Left ventricle myocardium inferior (tissue), 1 donor: ENCODE measurements at regions not wholly inside any gene's neighbourhood (a gene's known extent, or its start where the extent isn't known, plus 50 kb on each side); places are given as distances from the start of the nearest gene placed in this dataset.

Experiments
- DNase-seq: peaks from one replicate; pipeline ENCODE4 v3.0.0-alpha.2; 2020
- H3K27ac ChIP-seq: fragments of 200-600 bp; replicated peaks from 2 replicates; pipeline ENCODE4 v1.8.0; 2021
- H3K27me3 ChIP-seq: fragments of 200-600 bp; 2 replicates; pipeline ENCODE4 v1.8.0; 2021; ENCODE audit warnings: low read depth
- H3K36me3 ChIP-seq: fragments of 200-600 bp; 2 replicates; pipeline ENCODE4 v1.8.0; 2021
- H3K4me1 ChIP-seq: fragments of 200-600 bp; 2 replicates; pipeline ENCODE4 v1.8.0; 2021
- H3K4me3 ChIP-seq: fragments of 200-600 bp; 2 replicates; pipeline ENCODE4 v1.8.0; 2021; ENCODE audit warnings: mild to moderate bottlenecking, moderate library complexity
- H3K9me3 ChIP-seq: fragments of 200-600 bp; replicated peaks from 2 replicates; pipeline ENCODE4 v1.8.0; 2021
- CTCF ChIP-seq: fragments of 200-600 bp; IDR thresholded peaks from 2 replicates; pipeline ENCODE4 v1.8.0; 2021; ENCODE audit warnings: antibody characterized with exemption, mild to moderate bottlenecking, borderline replicate concordance
- intact Hi-C: fragments of 100-400 bp; cut with micrococcal nuclease; formaldehyde crosslinking; loops from one replicate; pipeline ENCODE4 v1.11.0; 2022
- donor health status: DM: no; HTN: yes; CAD: no; lungs with severe emphysema.

DNA sequence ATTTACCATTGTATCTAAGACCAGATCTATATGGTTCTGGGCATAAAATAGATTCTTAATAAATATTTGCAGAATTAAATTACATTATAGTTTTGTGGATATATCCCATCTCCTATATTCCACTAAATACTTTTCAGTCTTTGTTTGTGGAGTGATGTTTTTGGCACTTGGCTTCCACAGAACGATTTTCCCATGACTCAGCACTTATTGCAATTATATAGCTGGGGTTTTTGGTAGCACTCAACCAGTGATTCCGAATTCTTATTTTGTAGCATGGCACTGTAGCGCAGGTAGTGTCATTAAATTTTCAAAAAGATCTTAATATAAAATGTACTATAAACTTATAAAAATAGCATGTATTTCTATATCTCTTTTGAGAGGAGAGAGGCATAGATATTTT lies 221.2 kb downstream of the TRPC6 start:
- no peaks in the 10 kb centered on the region for H3K36me3 ChIP-seq
- no peak overlapping the region for H3K27ac ChIP-seq
- H3K9me3 ChIP-seq, result peaks cover 58% of the 10 kb centered on the region
- H3K4me1 ChIP-seq, result no peaks in the 10 kb centered on the region
- no peak for DNase-seq
- no peak for TF ChIP-seq CTCF
- intact Hi-C loops, result no loop called here
- no peaks in the 10 kb centered on the region for H3K27me3 ChIP-seq
- no peak overlapping the region for H3K4me3 ChIP-seq

GRCh38 chr11:101357771-101358170 lies 226.0 kb downstream of the TRPC6 start:
- intact Hi-C loops, result no loop called here
- peaks cover 18% of the 10 kb centered on the region for H3K9me3 ChIP-seq
- no peak for TF ChIP-seq CTCF
- H3K27ac ChIP-seq, result no peak overlapping the region
- no peaks in the 10 kb centered on the region for H3K27me3 ChIP-seq
- H3K4me1 ChIP-seq, result no peaks in the 10 kb centered on the region
- H3K4me3 ChIP-seq, result no peak overlapping the region
- no peaks in the 10 kb centered on the region for H3K36me3 ChIP-seq
- no peak for DNase-seq

DNA sequence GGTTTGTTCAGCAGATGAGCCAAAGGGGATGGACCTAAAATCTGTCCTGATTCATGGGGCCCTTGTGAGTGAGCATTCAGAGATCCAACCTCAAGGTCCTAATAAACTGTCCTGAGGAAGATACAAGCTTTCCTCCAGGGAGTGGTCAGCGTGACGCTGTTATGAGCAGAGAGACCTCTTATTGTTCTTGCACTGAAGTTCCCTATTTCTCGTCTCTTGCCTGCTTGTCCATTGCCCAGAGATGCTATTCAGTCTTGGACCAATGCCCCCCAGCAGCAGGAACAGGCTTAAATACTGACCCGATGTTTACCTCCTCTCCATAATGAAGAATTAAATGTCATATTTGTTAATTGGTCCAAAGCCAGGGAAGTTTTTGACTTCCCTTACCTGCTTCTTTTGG lies 225.2 kb upstream of the PGR start:
- Histone ChIP-seq H3K27me3 (no peaks in the 10 kb centered on the region), H3K4me3 (no peak overlapping the region), H3K4me1 (no peaks in the 10 kb centered on the region), H3K9me3 (peaks cover 16% of the 10 kb centered on the region), H3K27ac (no peak overlapping the region), H3K36me3 (no peaks in the 10 kb centered on the region)
- TF ChIP-seq CTCF, result no peak
- DNase-seq, result no peak
- intact Hi-C loops, result no loop called here

DNA sequence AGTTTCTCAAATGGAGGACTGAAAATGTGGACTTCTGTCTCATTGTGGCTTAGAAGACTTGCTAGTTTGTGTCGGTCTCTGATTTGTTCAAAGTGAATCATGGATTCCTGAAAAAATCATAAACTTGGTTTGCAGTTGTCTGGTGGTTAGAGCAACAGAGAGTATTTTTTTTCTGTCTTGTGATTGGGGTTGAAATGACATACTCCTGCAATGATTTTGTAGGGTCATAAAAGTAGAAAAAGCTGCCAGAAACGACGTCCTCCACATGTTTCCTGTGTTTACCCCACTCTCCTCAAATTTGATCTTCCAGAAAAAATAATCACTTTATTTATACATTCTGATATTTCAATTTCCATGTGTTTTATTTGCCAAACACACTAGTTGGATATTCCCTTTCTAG lies 219.2 kb upstream of the PGR start:
- no peak for TF ChIP-seq CTCF
- intact Hi-C loops, result no loop called here
- H3K4me1 ChIP-seq, result no peaks in the 10 kb centered on the region
- H3K27ac ChIP-seq, result no peak overlapping the region
- no peak overlapping the region for H3K4me3 ChIP-seq
- DNase-seq, result no peak
- no peaks in the 10 kb centered on the region for H3K27me3 ChIP-seq
- no peaks in the 10 kb centered on the region for H3K36me3 ChIP-seq
- no peaks in the 10 kb centered on the region for H3K9me3 ChIP-seq

- DNase-seq, result no peak
- Histone ChIP-seq H3K9me3 (peaks cover 4% of the 10 kb centered on the region), H3K27ac (no peak overlapping the region), H3K27me3 (no peaks in the 10 kb centered on the region), H3K36me3 (no peaks in the 10 kb centered on the region), H3K4me1 (no peaks in the 10 kb centered on the region), H3K4me3 (no peak overlapping the region)
- intact Hi-C loops, result no loop called here
- TF ChIP-seq CTCF, result no peak
These were observed 217.0 kb upstream of the PGR start for GRCh38 chr11:101346591-101346990.

- H3K27ac ChIP-seq, result no peak overlapping the region
- no peak for TF ChIP-seq CTCF
- no peaks in the 10 kb centered on the region for H3K36me3 ChIP-seq
- DNase-seq, result no peak
- H3K9me3 ChIP-seq, result peaks cover 4% of the 10 kb centered on the region
- no peaks in the 10 kb centered on the region for H3K27me3 ChIP-seq
- intact Hi-C loops, result no loop called here
- H3K4me1 ChIP-seq, result no peaks in the 10 kb centered on the region
- H3K4me3 ChIP-seq, result no peak overlapping the region
These were observed 216.3 kb upstream of the PGR start for GRCh38 chr11:101345891-101346290.
